ENCODE measurements at regions not wholly inside any gene's neighbourhood (a gene's known extent, or its start where the extent isn't known, plus 50 kb on each side); places are given as distances from the start of the nearest gene placed in this dataset.

GRCh38 chr18:73163236-73163635 lies 295.4 kb upstream of the NETO1 start:
- Mint-ChIP-seq H3K27me3 (ENCODE audit: low read depth in 3 of 3) (no peaks in the 10 kb centered on the region), H3K36me3 (no peaks in the 10 kb centered on the region), H3K4me3 (no peak overlapping the region), H3K9me3 (peaks cover 0 to 2% (median 0%) of the 10 kb centered on the region in 7 donors), H3K27ac (no peak overlapping the region), H3K4me1 (no peaks in the 10 kb centered on the region)
- Histone ChIP-seq H3K79me2 (ENCODE audit: insufficient read depth, low read length) (no peaks in the 10 kb centered on the region), H3K4me2 (replicated peaks; ENCODE audit: extremely low read depth, low read length, poor library complexity, severe bottlenecking) (no peak overlapping the region), H3K9me3 (replicated peaks in 1 of 2; ENCODE audit: control insufficient read depth in 1 of 2, insufficient read depth in 1 of 2, low read length in 2 of 2) (no peaks in the 10 kb centered on the region), H3K4me3 (replicated peaks in 1 of 3; ENCODE audit: low read depth in 2 of 3, low read length in 3 of 3) (no peak overlapping the region), H2AFZ (ENCODE audit: insufficient read depth, low read depth, low read length, poor library complexity, severe bottlenecking) (no peak overlapping the region), H3K27ac (ENCODE audit: low read depth in 1 of 2, low read length in 2 of 2) (no peak overlapping the region), H3K36me3 (replicated peaks in 1 of 2; ENCODE audit: control insufficient read depth in 1 of 2, insufficient read depth in 2 of 2, low read length in 2 of 2) (no peaks in the 10 kb centered on the region), H4K20me1 (ENCODE audit: insufficient read depth, low read length) (no peaks in the 10 kb centered on the region), H3K9ac (ENCODE audit: insufficient read depth, low read length, poor library complexity, severe bottlenecking) (no peak overlapping the region), H3K27me3 (ENCODE audit: control insufficient read depth in 2 of 2, insufficient read depth in 2 of 2, low read length in 2 of 2) (no peaks in the 10 kb centered on the region), H3K4me1 (ENCODE audit: control insufficient read depth in 1 of 2, insufficient read depth in 2 of 2, low read length in 2 of 2) (no peaks in the 10 kb centered on the region)
- no peak for DNase-seq
- intact Hi-C loops (cut with micrococcal nuclease), result no loop called here
- whole genome bisulfite sequencing (ENCODE audit: insufficient coverage), result no CpG with 5 or more reads among the region's 1 CpG
- TF ChIP-seq, protein P1, sequence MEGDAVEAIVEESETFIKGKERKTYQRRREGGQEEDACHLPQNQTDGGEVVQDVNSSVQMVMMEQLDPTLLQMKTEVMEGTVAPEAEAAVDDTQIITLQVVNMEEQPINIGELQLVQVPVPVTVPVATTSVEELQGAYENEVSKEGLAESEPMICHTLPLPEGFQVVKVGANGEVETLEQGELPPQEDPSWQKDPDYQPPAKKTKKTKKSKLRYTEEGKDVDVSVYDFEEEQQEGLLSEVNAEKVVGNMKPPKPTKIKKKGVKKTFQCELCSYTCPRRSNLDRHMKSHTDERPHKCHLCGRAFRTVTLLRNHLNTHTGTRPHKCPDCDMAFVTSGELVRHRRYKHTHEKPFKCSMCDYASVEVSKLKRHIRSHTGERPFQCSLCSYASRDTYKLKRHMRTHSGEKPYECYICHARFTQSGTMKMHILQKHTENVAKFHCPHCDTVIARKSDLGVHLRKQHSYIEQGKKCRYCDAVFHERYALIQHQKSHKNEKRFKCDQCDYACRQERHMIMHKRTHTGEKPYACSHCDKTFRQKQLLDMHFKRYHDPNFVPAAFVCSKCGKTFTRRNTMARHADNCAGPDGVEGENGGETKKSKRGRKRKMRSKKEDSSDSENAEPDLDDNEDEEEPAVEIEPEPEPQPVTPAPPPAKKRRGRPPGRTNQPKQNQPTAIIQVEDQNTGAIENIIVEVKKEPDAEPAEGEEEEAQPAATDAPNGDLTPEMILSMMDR (IDR thresholded peaks at IDR 0.05), result no peak

- no peaks in the 10 kb centered on the region for H3K36me3 Mint-ChIP-seq
- H3K79me2 ChIP-seq (ENCODE audit: insufficient read depth, low read length), result no peaks in the 10 kb centered on the region
- H3K27me3 Mint-ChIP-seq (ENCODE audit: low read depth in 3 of 3), result peaks cover 0 to 1% (median 0%) of the 10 kb centered on the region in 3 donors
- no peak overlapping the region for H2AFZ ChIP-seq (ENCODE audit: insufficient read depth, low read depth, low read length, poor library complexity, severe bottlenecking)
- DNase-seq, result no peak
- no peak overlapping the region for H3K4me3 ChIP-seq (replicated peaks in 1 of 3; ENCODE audit: low read depth in 2 of 3, low read length in 3 of 3)
- H3K4me1 ChIP-seq (ENCODE audit: control insufficient read depth in 1 of 2, insufficient read depth in 2 of 2, low read length in 2 of 2), result no peaks in the 10 kb centered on the region
- H3K27ac Mint-ChIP-seq, result no peak overlapping the region
- H3K9me3 Mint-ChIP-seq, result peaks cover 0 to 4% (median 0%) of the 10 kb centered on the region in 7 donors
- no peaks in the 10 kb centered on the region for H3K4me1 Mint-ChIP-seq
- no peak overlapping the region for H3K4me3 Mint-ChIP-seq
- no peak overlapping the region for H3K4me2 ChIP-seq (replicated peaks; ENCODE audit: extremely low read depth, low read length, poor library complexity, severe bottlenecking)
- peaks cover 5 to 8% of the 10 kb centered on the region in 2 donors for H3K9me3 ChIP-seq (replicated peaks in 1 of 2; ENCODE audit: control insufficient read depth in 1 of 2, insufficient read depth in 1 of 2, low read length in 2 of 2)
- no peaks in the 10 kb centered on the region for H3K36me3 ChIP-seq (replicated peaks in 1 of 2; ENCODE audit: control insufficient read depth in 1 of 2, insufficient read depth in 2 of 2, low read length in 2 of 2)
- no peak overlapping the region for H3K9ac ChIP-seq (ENCODE audit: insufficient read depth, low read length, poor library complexity, severe bottlenecking)
- H4K20me1 ChIP-seq (ENCODE audit: insufficient read depth, low read length), result no peaks in the 10 kb centered on the region
- no peaks in the 10 kb centered on the region for H3K27me3 ChIP-seq (ENCODE audit: control insufficient read depth in 2 of 2, insufficient read depth in 2 of 2, low read length in 2 of 2)
- intact Hi-C loops (cut with micrococcal nuclease), result no loop called here
- no peak overlapping the region for H3K27ac ChIP-seq (ENCODE audit: low read depth in 1 of 2, low read length in 2 of 2)
- TF ChIP-seq, protein P1 (IDR thresholded peaks at IDR 0.05), result no peak
Observed at GRCh38 chr18:73156117-73156516, 288.3 kb upstream of the NETO1 start.

Measured in CD14-positive monocyte (primary cell).